ENCODE measurements at regions not wholly inside any gene's neighbourhood (a gene's known extent, or its start where the extent isn't known, plus 50 kb on each side); places are given as distances from the start of the nearest gene placed in this dataset.

GRCh38 chr3:166304584-166304983 is 467.4 kb upstream of the BCHE start:
- no peaks in the 10 kb centered on the region for H3K36me3 ChIP-seq (ENCODE audit: control insufficient read depth in 1 of 2, insufficient read depth in 2 of 2, low read length in 2 of 2)
- H3K27me3 ChIP-seq (ENCODE audit: low read depth, low read length): no peaks in the 10 kb centered on the region
- H3K9me3 ChIP-seq (ENCODE audit: control insufficient read depth in 1 of 2, low read length in 2 of 2): no peaks in the 10 kb centered on the region
- peaks cover 0 to 11% of the 10 kb centered on the region in 2 donors for H3K4me1 ChIP-seq (ENCODE audit: control insufficient read depth in 1 of 2, insufficient read depth in 2 of 2, low read length in 2 of 2)
- no peak overlapping the region for H3K27ac ChIP-seq (ENCODE audit: low read length)
- H3K4me3 ChIP-seq (ENCODE audit: low read depth in 1 of 2, low read length in 2 of 2): no peak overlapping the region

GRCh38 chr3:166303681-166304080 is 466.5 kb upstream of the BCHE start:
- H3K4me3 ChIP-seq (ENCODE audit: low read depth in 1 of 2, low read length in 2 of 2): no peak overlapping the region
- H3K4me1 ChIP-seq (ENCODE audit: control insufficient read depth in 1 of 2, insufficient read depth in 2 of 2, low read length in 2 of 2): peaks cover 0 to 8% of the 10 kb centered on the region in 2 donors
- H3K36me3 ChIP-seq (ENCODE audit: control insufficient read depth in 1 of 2, insufficient read depth in 2 of 2, low read length in 2 of 2): no peaks in the 10 kb centered on the region
- H3K27me3 ChIP-seq (ENCODE audit: low read depth, low read length): no peaks in the 10 kb centered on the region
- H3K9me3 ChIP-seq (ENCODE audit: control insufficient read depth in 1 of 2, low read length in 2 of 2): no peaks in the 10 kb centered on the region
- H3K27ac ChIP-seq (ENCODE audit: low read length): no peak overlapping the region

- H3K27me3 ChIP-seq (ENCODE audit: low read depth, low read length): no peaks in the 10 kb centered on the region
- H3K4me1 ChIP-seq (ENCODE audit: control insufficient read depth in 1 of 2, insufficient read depth in 2 of 2, low read length in 2 of 2): no peaks in the 10 kb centered on the region
- no peaks in the 10 kb centered on the region for H3K9me3 ChIP-seq (ENCODE audit: control insufficient read depth in 1 of 2, low read length in 2 of 2)
- no peaks in the 10 kb centered on the region for H3K36me3 ChIP-seq (ENCODE audit: control insufficient read depth in 1 of 2, insufficient read depth in 2 of 2, low read length in 2 of 2)
- no peak overlapping the region for H3K27ac ChIP-seq (ENCODE audit: low read length)
- H3K4me3 ChIP-seq (ENCODE audit: low read depth in 1 of 2, low read length in 2 of 2): no peak overlapping the region
Measured at GRCh38 chr3:166302331-166302730, 465.1 kb upstream of the BCHE start.

- Histone ChIP-seq H3K4me3 (ENCODE audit: low read depth in 1 of 2, low read length in 2 of 2) (no peak overlapping the region), H3K36me3 (ENCODE audit: control insufficient read depth in 1 of 2, insufficient read depth in 2 of 2, low read length in 2 of 2) (no peaks in the 10 kb centered on the region), H3K4me1 (ENCODE audit: control insufficient read depth in 1 of 2, insufficient read depth in 2 of 2, low read length in 2 of 2) (no peaks in the 10 kb centered on the region), H3K9me3 (ENCODE audit: control insufficient read depth in 1 of 2, low read length in 2 of 2) (no peaks in the 10 kb centered on the region), H3K27me3 (ENCODE audit: low read depth, low read length) (no peaks in the 10 kb centered on the region), H3K27ac (ENCODE audit: low read length) (no peak overlapping the region)
Measured at GRCh38 chr3:166296179-166296783, 459.1 kb upstream of the BCHE start.

- Histone ChIP-seq H3K4me3 (ENCODE audit: low read depth in 1 of 2, low read length in 2 of 2) (no peak overlapping the region), H3K27ac (ENCODE audit: low read length) (no peak overlapping the region), H3K36me3 (ENCODE audit: control insufficient read depth in 1 of 2, insufficient read depth in 2 of 2, low read length in 2 of 2) (no peaks in the 10 kb centered on the region), H3K4me1 (ENCODE audit: control insufficient read depth in 1 of 2, insufficient read depth in 2 of 2, low read length in 2 of 2) (no peaks in the 10 kb centered on the region), H3K9me3 (ENCODE audit: control insufficient read depth in 1 of 2, low read length in 2 of 2) (no peaks in the 10 kb centered on the region), H3K27me3 (ENCODE audit: low read depth, low read length) (no peaks in the 10 kb centered on the region)
Measured at GRCh38 chr3:166291186-166291955, 454.1 kb upstream of the BCHE start.

DNA sequence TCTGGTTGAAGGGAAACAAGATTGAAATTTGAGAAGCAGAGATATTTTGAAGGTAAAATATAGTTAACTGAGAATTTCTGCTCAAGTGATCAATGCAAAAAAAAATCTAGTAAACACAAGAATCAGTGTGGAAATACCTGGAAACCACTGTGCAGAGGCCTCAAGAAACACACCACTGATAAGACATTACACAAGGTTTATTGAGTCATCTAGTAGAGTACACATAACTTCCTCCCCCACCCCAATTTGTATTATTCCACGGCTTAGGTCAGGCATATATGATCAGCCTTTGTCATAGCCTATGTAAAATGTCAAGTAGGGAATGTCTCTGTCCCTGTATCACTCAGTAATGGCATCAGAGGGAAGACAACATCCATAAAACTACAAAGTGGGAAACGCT is 447.8 kb upstream of the BCHE start:
- Histone ChIP-seq H3K4me3 (ENCODE audit: low read depth in 1 of 2, low read length in 2 of 2) (no peak overlapping the region), H3K4me1 (ENCODE audit: control insufficient read depth in 1 of 2, insufficient read depth in 2 of 2, low read length in 2 of 2) (no peaks in the 10 kb centered on the region), H3K27me3 (ENCODE audit: low read depth, low read length) (no peaks in the 10 kb centered on the region), H3K36me3 (ENCODE audit: control insufficient read depth in 1 of 2, insufficient read depth in 2 of 2, low read length in 2 of 2) (no peaks in the 10 kb centered on the region), H3K9me3 (ENCODE audit: control insufficient read depth in 1 of 2, low read length in 2 of 2) (no peaks in the 10 kb centered on the region), H3K27ac (ENCODE audit: low read length) (no peak overlapping the region)

DNA sequence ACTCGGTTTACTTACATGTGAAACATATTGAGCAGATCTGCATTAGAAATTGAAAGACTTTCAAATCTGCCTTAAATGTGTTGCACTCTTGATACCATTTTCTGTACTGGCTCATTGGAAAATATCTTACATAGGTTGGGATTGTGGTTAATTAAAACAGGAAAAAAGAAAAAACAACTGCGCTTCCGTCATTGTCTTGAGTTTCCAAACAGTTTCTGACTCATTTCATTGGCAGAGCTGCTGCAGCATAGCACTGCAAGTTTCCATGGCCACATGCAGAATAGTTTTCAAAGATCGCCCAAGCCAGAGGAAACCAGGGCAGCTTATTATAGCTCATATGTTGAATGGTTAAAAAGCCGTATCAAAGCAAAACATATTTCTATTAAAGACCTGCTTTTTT is 446.6 kb upstream of the BCHE start:
- Histone ChIP-seq H3K36me3 (ENCODE audit: control insufficient read depth in 1 of 2, insufficient read depth in 2 of 2, low read length in 2 of 2) (no peaks in the 10 kb centered on the region), H3K4me1 (ENCODE audit: control insufficient read depth in 1 of 2, insufficient read depth in 2 of 2, low read length in 2 of 2) (no peaks in the 10 kb centered on the region), H3K27ac (ENCODE audit: low read length) (no peak overlapping the region), H3K4me3 (ENCODE audit: low read depth in 1 of 2, low read length in 2 of 2) (no peak overlapping the region), H3K9me3 (ENCODE audit: control insufficient read depth in 1 of 2, low read length in 2 of 2) (no peaks in the 10 kb centered on the region), H3K27me3 (ENCODE audit: low read depth, low read length) (no peaks in the 10 kb centered on the region)

GRCh38 chr3:166282931-166283330 is 445.7 kb upstream of the BCHE start:
- Histone ChIP-seq H3K4me3 (ENCODE audit: low read depth in 1 of 2, low read length in 2 of 2) (no peak overlapping the region), H3K4me1 (ENCODE audit: control insufficient read depth in 1 of 2, insufficient read depth in 2 of 2, low read length in 2 of 2) (no peaks in the 10 kb centered on the region), H3K27me3 (ENCODE audit: low read depth, low read length) (no peaks in the 10 kb centered on the region), H3K9me3 (ENCODE audit: control insufficient read depth in 1 of 2, low read length in 2 of 2) (no peaks in the 10 kb centered on the region), H3K27ac (ENCODE audit: low read length) (no peak overlapping the region), H3K36me3 (ENCODE audit: control insufficient read depth in 1 of 2, insufficient read depth in 2 of 2, low read length in 2 of 2) (no peaks in the 10 kb centered on the region)

GRCh38 chr3:166279636-166280035 is 442.4 kb upstream of the BCHE start:
- Histone ChIP-seq H3K27ac (ENCODE audit: low read length) (no peak overlapping the region), H3K4me1 (ENCODE audit: control insufficient read depth in 1 of 2, insufficient read depth in 2 of 2, low read length in 2 of 2) (no peaks in the 10 kb centered on the region), H3K4me3 (ENCODE audit: low read depth in 1 of 2, low read length in 2 of 2) (no peak overlapping the region), H3K9me3 (ENCODE audit: control insufficient read depth in 1 of 2, low read length in 2 of 2) (no peaks in the 10 kb centered on the region), H3K36me3 (ENCODE audit: control insufficient read depth in 1 of 2, insufficient read depth in 2 of 2, low read length in 2 of 2) (no peaks in the 10 kb centered on the region), H3K27me3 (ENCODE audit: low read depth, low read length) (no peaks in the 10 kb centered on the region)

- no peaks in the 10 kb centered on the region for H3K36me3 ChIP-seq (ENCODE audit: control insufficient read depth in 1 of 2, insufficient read depth in 2 of 2, low read length in 2 of 2)
- no peak overlapping the region for H3K4me3 ChIP-seq (ENCODE audit: low read depth in 1 of 2, low read length in 2 of 2)
- H3K27me3 ChIP-seq (ENCODE audit: low read depth, low read length): no peaks in the 10 kb centered on the region
- H3K27ac ChIP-seq (ENCODE audit: low read length): no peak overlapping the region
- H3K4me1 ChIP-seq (ENCODE audit: control insufficient read depth in 1 of 2, insufficient read depth in 2 of 2, low read length in 2 of 2): no peaks in the 10 kb centered on the region
- no peaks in the 10 kb centered on the region for H3K9me3 ChIP-seq (ENCODE audit: control insufficient read depth in 1 of 2, low read length in 2 of 2)
Measured at GRCh38 chr3:166275024-166275390, 437.8 kb upstream of the BCHE start.

DNA sequence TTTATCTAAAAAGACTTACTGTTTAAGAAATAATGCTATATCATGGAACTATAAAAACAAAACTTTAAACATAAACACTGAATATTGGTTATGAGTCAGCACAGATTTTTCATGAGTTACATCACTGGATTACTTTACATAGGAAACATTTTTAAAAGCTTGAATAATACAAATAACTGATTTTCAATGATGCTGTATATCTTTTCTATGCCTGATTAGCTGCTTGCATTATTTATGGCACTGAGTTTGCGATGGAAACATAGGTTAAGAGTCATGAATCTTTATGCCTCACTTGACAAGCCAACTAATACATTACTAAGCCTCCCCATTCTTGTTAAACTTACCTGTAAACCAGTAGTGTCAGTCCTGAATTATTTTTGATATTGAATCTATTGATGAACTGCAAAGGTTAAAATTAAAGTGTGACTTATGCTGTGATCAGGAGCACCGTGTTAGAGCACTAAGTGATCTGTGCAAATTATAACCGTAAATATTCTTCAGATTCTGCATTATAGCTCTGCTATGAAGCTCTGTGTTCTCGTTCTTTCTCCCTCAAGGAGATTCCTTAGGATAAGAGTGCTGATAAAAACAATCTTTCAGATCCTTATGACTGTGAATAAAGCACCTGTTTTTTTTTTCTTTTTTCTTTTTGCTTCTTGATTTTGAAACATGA is 437.3 kb upstream of the BCHE start:
- Histone ChIP-seq H3K4me3 (ENCODE audit: low read depth in 1 of 2, low read length in 2 of 2) (no peak overlapping the region), H3K36me3 (ENCODE audit: control insufficient read depth in 1 of 2, insufficient read depth in 2 of 2, low read length in 2 of 2) (no peaks in the 10 kb centered on the region), H3K27me3 (ENCODE audit: low read depth, low read length) (no peaks in the 10 kb centered on the region), H3K9me3 (ENCODE audit: control insufficient read depth in 1 of 2, low read length in 2 of 2) (no peaks in the 10 kb centered on the region), H3K27ac (ENCODE audit: low read length) (no peak overlapping the region), H3K4me1 (ENCODE audit: control insufficient read depth in 1 of 2, insufficient read depth in 2 of 2, low read length in 2 of 2) (no peaks in the 10 kb centered on the region)

Measured in muscle layer of duodenum (tissue), 2 donors.